ENCODE measurements at regions not wholly inside any gene's neighbourhood (a gene's known extent, or its start where the extent isn't known, plus 50 kb on each side); places are given as distances from the start of the nearest gene placed in this dataset.

DNA sequence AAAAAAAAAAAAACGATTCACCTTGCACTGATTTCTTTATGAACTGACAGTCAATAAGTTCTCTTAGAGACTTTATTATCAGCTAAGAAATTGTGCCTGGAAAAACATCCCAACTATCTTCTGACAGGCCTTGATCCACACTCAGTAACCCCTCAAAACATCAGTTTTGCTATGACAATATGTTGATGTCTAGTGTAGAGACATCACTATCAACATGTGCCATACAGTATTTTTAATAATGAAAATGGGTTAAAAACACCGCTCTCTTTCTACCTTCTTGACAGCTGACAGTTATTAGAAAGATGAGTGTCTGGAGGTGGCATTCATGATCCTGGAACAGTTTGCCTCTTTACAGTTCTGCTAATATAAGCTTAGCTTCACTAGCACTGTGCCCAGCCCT lies 175.8 kb upstream of the TMEM229A start (continued):
- TF ChIP-seq, protein P1, sequence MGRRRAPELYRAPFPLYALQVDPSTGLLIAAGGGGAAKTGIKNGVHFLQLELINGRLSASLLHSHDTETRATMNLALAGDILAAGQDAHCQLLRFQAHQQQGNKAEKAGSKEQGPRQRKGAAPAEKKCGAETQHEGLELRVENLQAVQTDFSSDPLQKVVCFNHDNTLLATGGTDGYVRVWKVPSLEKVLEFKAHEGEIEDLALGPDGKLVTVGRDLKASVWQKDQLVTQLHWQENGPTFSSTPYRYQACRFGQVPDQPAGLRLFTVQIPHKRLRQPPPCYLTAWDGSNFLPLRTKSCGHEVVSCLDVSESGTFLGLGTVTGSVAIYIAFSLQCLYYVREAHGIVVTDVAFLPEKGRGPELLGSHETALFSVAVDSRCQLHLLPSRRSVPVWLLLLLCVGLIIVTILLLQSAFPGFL (CRISPR knock-in tag; IDR thresholded peaks at IDR 0.05) = no peak
- TF ChIP-seq ZNF232 (CRISPR knock-in tag; IDR thresholded peaks at IDR 0.05) (no peak), FOXJ2 (tag; IDR thresholded peaks at IDR 0.05) (no peak), PRMT5 (CRISPR knock-in tag; IDR thresholded peaks at IDR 0.05) (no peak), RFX5 (IDR thresholded peaks at IDR 0.05; ENCODE audit: low read depth, low read length) (no peak), U2AF1 (optimal IDR thresholded peaks at IDR 0.05; ENCODE audit: low read depth, low read length) (no peak), ZNF143 (CRISPR knock-in tag; IDR thresholded peaks at IDR 0.05) (no peak)
- TF ChIP-seq, protein P2, sequence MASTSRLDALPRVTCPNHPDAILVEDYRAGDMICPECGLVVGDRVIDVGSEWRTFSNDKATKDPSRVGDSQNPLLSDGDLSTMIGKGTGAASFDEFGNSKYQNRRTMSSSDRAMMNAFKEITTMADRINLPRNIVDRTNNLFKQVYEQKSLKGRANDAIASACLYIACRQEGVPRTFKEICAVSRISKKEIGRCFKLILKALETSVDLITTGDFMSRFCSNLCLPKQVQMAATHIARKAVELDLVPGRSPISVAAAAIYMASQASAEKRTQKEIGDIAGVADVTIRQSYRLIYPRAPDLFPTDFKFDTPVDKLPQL (IDR thresholded peaks at IDR 0.05; ENCODE audit: extremely low read depth, insufficient read length) = no peak

DNA sequence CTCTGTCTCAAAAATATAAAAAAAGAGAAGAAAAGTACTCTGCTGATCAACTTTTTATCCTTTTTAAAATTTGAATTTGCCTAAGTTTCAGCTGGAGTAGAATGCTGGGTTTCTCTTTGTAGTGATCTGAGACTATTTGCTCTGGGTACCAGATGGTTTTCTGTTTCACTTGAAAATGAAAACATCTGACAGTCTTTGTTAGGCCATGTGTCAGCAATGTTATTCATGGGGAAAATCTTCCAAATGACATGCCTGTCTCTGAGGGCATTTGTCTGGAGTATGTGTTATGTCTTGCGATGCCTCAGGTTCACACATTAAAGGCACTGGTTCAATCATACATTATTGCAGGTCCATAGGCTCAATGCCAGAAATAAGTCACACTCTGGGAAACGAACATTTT lies 175.3 kb upstream of the TMEM229A start:
- WGBS (ENCODE audit: insufficient coverage, low coverage, missing lambda C conversion rate) = 4% methylated on average over 2 of the region's 2 CpGs
- CTCF ChIA-PET (ENCODE audit: low intra/inter-chr PET ratio) = no interaction called here
- no peak overlapping the region for H3K9ac ChIP-seq (ENCODE audit: insufficient read depth in 1 of 2, low read depth in 2 of 2, low read length in 2 of 2)
- H4K20me1 ChIP-seq (replicated peaks; ENCODE audit: control insufficient read depth, insufficient read depth, low read length) = no peaks in the 10 kb centered on the region
- BruUV-seq (replicated peaks) = no TSS peak
- no peak overlapping the region for H3K4me3 ChIP-seq
- no peaks in the 10 kb centered on the region for H3K9me3 ChIP-seq (replicated peaks; ENCODE audit: control insufficient read depth, insufficient read depth, low read depth, low read length)
- H3K79me2 ChIP-seq (ENCODE audit: control insufficient read depth, insufficient read depth, low read length) = no peaks in the 10 kb centered on the region
- no peaks in the 10 kb centered on the region for H3K36me3 ChIP-seq (ENCODE audit: control insufficient read depth, insufficient read depth, low read length)
- no peak overlapping the region for H2AFZ ChIP-seq (ENCODE audit: low read depth, low read length)
- no peak overlapping the region for H3K4me2 ChIP-seq (ENCODE audit: insufficient read depth, low read length)
- POLR2A ChIA-PET = no interaction called here
- no peak for FAIRE-seq
- DNase-seq (ENCODE audit: extremely low read depth in 1 of 4, low spot score in 3 of 4) = no peak
- intact Hi-C loops (cut with micrococcal nuclease) (no loop called here), in situ Hi-C loops (cut with MboI) (no loop called here)
- H3K4me1 ChIP-seq (replicated peaks in 1 of 2; ENCODE audit: control insufficient read depth in 2 of 2, insufficient read depth in 2 of 2, low read length in 2 of 2) = no peaks in the 10 kb centered on the region
- no peak for ATAC-seq
- no peaks in the 10 kb centered on the region for H3K9me1 ChIP-seq (ENCODE audit: control insufficient read depth, insufficient read depth, low read length)
- H3K27ac ChIP-seq (ENCODE audit: extremely low read depth, low read depth, low read length) = no peak overlapping the region
- no peaks in the 10 kb centered on the region for H3K27me3 ChIP-seq (ENCODE audit: control insufficient read depth in 2 of 2, insufficient read depth in 2 of 2, low read length in 2 of 2)
- TF ChIP-seq, protein P3, sequence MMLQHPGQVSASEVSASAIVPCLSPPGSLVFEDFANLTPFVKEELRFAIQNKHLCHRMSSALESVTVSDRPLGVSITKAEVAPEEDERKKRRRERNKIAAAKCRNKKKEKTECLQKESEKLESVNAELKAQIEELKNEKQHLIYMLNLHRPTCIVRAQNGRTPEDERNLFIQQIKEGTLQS (IDR thresholded peaks at IDR 0.05) = no peak
- TF ChIP-seq, protein P3 (CRISPR knock-in tag; conservative IDR thresholded peaks at IDR 0.05) = no peak
- TF ChIP-seq ZNF445 (CRISPR knock-in tag; IDR thresholded peaks at IDR 0.05; ENCODE audit: low read depth) (no peak), ESRRA (IDR thresholded peaks at IDR 0.05; ENCODE audit: borderline replicate concordance, low read depth) (no peak), KDM4B (IDR thresholded peaks at IDR 0.05; ENCODE audit: borderline replicate concordance in 2 of 2, low read depth in 1 of 2) (no peak), CAMTA2 (CRISPR knock-in tag; conservative IDR thresholded peaks at IDR 0.05) (no peak), PCBP2 (IDR thresholded peaks at IDR 0.05; ENCODE audit: low read depth, low read length, poor library complexity, severe bottlenecking) (no peak), ZNF561 (CRISPR knock-in tag; conservative IDR thresholded peaks at IDR 0.05) (no peak), CBFA2T2 (conservative IDR thresholded peaks at IDR 0.05) (no peak), SLC30A9 (CRISPR knock-in tag; IDR thresholded peaks at IDR 0.05) (no peak)
- TF ChIP-seq, protein P4, sequence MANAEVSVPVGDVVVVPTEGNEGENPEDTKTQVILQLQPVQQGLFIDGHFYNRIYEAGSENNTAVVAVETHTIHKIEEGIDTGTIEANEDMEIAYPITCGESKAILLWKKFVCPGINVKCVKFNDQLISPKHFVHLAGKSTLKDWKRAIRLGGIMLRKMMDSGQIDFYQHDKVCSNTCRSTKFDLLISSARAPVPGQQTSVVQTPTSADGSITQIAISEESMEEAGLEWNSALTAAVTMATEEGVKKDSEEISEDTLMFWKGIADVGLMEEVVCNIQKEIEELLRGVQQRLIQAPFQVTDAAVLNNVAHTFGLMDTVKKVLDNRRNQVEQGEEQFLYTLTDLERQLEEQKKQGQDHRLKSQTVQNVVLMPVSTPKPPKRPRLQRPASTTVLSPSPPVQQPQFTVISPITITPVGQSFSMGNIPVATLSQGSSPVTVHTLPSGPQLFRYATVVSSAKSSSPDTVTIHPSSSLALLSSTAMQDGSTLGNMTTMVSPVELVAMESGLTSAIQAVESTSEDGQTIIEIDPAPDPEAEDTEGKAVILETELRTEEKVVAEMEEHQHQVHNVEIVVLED (CRISPR knock-in tag; IDR thresholded peaks at IDR 0.05) = no peak

Data from K562 (cell line).